Lower lobe of right lung (tissue), 2 donors: ENCODE measurements at regions not wholly inside any gene's neighbourhood (a gene's known extent, or its start where the extent isn't known, plus 50 kb on each side); places are given as distances from the start of the nearest gene placed in this dataset.

Experiments used
- ATAC-seq, 2 donors: fragments of 200-7000 bp; cut with Tn5 transposase; one replicate each; pipeline ENCODE4 v1.9.1; 2020 to 2022; ENCODE audit warnings: mild to moderate bottlenecking in 2 of 2, moderate library complexity in 2 of 2
- DNase-seq: peaks from one replicate; pipeline ENCODE4 v3.0.0-alpha.2; 2020
- H3K27ac ChIP-seq: fragments of 200-600 bp; one replicate; pipeline ENCODE4 v1.8.0; 2022
- H3K27me3 ChIP-seq: fragments of 200-600 bp; one replicate; pipeline ENCODE4 v1.8.0; 2022; ENCODE audit warnings: low read depth
- H3K36me3 ChIP-seq: fragments of 200-600 bp; one replicate; pipeline ENCODE4 v1.8.0; 2022; ENCODE audit warnings: mild to moderate bottlenecking
- H3K4me1 ChIP-seq: fragments of 200-600 bp; one replicate; pipeline ENCODE4 v1.8.0; 2022
- H3K4me3 ChIP-seq: fragments of 200-600 bp; one replicate; pipeline ENCODE4 v1.8.0; 2022; ENCODE audit warnings: mild to moderate bottlenecking
- H3K9me3 ChIP-seq: fragments of 200-600 bp; one replicate; pipeline ENCODE4 v1.8.0; 2022
- intact Hi-C: fragments of 100-400 bp; cut with DNase I; formaldehyde crosslinking; loops from one replicate; pipeline ENCODE4 v1.11.0; 2022
- TF ChIP-seq, protein P1 (sequence below): fragments of 200-600 bp; IDR thresholded peaks from one replicate; pipeline ENCODE4 v1.8.0; 2022; ENCODE audit warnings: antibody characterized with exemption, mild to moderate bottlenecking
- donor health status: DM: no; HTN: yes; CAD: no; lungs with severe emphysema.

DNA sequence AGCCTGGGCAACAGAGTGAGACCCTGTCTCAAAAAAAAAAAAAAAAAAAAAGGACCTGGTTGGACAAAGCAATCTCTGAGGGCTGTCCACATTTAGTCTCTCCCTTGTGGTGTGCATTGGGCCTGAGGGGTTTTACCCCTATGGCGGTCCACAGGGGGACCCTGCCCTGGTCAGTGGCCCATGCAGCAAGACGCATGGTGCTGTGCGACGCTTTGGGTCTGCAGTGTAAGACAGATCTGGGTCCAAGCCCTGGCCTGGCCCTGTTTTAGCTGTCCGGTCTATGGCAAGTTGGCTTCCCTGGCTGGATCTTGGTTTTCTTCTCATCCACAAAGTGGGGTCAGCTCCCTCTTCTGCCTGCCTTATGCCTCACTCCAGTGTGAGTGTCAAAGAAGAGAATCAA is 123.2 kb upstream of the NLRP1 start:
- no peak for DNase-seq
- TF ChIP-seq, protein P1, sequence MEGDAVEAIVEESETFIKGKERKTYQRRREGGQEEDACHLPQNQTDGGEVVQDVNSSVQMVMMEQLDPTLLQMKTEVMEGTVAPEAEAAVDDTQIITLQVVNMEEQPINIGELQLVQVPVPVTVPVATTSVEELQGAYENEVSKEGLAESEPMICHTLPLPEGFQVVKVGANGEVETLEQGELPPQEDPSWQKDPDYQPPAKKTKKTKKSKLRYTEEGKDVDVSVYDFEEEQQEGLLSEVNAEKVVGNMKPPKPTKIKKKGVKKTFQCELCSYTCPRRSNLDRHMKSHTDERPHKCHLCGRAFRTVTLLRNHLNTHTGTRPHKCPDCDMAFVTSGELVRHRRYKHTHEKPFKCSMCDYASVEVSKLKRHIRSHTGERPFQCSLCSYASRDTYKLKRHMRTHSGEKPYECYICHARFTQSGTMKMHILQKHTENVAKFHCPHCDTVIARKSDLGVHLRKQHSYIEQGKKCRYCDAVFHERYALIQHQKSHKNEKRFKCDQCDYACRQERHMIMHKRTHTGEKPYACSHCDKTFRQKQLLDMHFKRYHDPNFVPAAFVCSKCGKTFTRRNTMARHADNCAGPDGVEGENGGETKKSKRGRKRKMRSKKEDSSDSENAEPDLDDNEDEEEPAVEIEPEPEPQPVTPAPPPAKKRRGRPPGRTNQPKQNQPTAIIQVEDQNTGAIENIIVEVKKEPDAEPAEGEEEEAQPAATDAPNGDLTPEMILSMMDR, result no peak
- no peak for ATAC-seq
- H3K27me3 ChIP-seq, result peaks cover 17% of the 10 kb centered on the region
- H3K36me3 ChIP-seq, result no peaks in the 10 kb centered on the region
- no peak overlapping the region for H3K27ac ChIP-seq
- H3K4me1 ChIP-seq, result no peaks in the 10 kb centered on the region
- intact Hi-C loops, result no loop called here
- no peak overlapping the region for H3K4me3 ChIP-seq
- H3K9me3 ChIP-seq, result no peaks in the 10 kb centered on the region

DNA sequence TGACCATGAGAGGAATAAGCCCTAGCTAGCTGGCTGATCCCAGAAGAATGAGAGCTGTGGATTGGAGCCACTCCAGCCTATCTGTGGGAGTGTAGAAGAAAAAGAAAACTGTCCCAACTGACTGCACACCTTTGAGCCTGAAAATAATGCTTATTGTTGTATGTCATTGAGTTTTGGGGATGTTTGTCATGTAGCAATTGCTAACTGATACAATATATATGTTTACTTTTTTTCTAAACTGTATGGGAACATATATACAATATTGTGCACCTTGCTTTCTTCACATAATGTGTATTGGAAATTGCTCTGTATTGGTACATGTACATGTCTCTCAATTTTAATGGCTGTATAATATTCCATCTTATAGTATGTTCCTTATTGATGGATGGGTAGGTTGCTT is 124.0 kb upstream of the NLRP1 start:
- Histone ChIP-seq H3K9me3 (no peaks in the 10 kb centered on the region), H3K4me1 (no peaks in the 10 kb centered on the region), H3K27me3 (peaks cover 17% of the 10 kb centered on the region), H3K4me3 (no peak overlapping the region), H3K27ac (no peak overlapping the region), H3K36me3 (no peaks in the 10 kb centered on the region)
- no peak for ATAC-seq
- no peak for DNase-seq
- TF ChIP-seq, protein P1, result no peak
- intact Hi-C loops, result no loop called here

DNA sequence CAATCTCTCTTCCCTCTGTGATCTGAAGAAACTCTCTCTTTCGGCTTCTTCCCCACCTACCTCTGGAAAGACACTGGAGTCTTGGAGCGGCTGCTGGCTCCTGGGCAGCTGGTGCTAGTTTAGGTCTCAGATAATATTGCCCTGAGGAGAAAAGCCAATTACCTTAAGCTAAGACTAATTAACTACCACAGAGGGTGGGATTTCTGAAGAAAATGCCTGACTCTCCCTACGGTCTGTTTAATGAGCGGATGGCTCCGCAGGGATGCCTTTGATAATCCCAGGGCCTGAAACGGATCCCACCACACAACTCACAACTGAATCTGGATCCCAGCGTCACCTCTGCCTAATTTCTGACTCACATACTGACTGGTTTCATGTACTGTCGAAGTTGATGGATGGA is 127.0 kb upstream of the NLRP1 start:
- intact Hi-C loops, result no loop called here
- no peaks in the 10 kb centered on the region for H3K4me1 ChIP-seq
- H3K36me3 ChIP-seq, result no peaks in the 10 kb centered on the region
- TF ChIP-seq, protein P1, result no peak
- DNase-seq, result no peak
- no peak overlapping the region for H3K4me3 ChIP-seq
- H3K27ac ChIP-seq, result no peak overlapping the region
- ATAC-seq, result no peak
- no peaks in the 10 kb centered on the region for H3K9me3 ChIP-seq
- H3K27me3 ChIP-seq, result peaks cover 25% of the 10 kb centered on the region

DNA sequence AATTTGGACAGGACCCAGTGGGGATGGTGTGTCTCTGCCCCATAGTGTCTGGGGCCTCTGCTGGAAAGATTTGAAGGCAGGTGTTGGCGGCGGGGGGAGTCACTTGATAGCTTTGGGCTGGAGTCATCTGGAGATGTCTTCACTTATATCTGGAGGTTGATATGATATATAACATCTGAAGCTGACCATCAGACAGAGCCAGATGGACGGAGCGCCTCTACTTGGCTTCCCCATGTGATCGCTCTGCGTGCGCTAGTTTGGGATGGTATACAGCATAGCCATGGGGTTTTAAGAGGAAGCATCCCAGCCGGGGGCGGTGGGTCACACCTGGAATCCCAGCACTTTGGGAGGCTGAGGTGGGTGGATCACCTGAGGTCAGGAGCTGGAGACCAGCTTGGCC is 130.7 kb upstream of the NLRP1 start:
- TF ChIP-seq, protein P1, result no peak
- Histone ChIP-seq H3K9me3 (no peaks in the 10 kb centered on the region), H3K27me3 (peaks cover 47% of the 10 kb centered on the region), H3K27ac (no peak overlapping the region), H3K36me3 (no peaks in the 10 kb centered on the region), H3K4me3 (no peak overlapping the region), H3K4me1 (no peaks in the 10 kb centered on the region)
- intact Hi-C loops, result no loop called here
- DNase-seq (no peak), ATAC-seq (no peak)

DNA sequence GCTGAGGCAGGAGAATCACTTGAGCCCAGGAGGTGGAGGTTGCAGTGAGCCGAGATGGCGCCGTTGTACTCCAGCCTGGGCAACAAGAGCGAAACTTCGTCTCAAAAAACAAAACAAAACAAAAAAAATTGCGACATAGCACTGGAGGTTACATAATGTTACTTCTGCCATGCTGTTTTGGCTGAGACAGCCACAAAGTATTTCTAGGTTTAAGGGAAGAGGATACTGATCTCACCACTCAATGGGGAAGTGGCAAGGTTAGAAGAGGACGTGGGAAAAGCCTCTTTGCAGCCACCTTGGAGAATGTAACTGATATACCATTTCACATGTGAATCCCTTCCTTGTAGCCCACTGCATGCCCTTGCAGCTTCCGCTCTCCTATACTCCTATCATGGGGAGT is 131.2 kb upstream of the NLRP1 start:
- intact Hi-C loops, result no loop called here
- TF ChIP-seq, protein P1, result no peak
- Histone ChIP-seq H3K4me3 (no peak overlapping the region), H3K4me1 (no peaks in the 10 kb centered on the region), H3K27ac (no peak overlapping the region), H3K9me3 (no peaks in the 10 kb centered on the region), H3K27me3 (peaks cover 47% of the 10 kb centered on the region), H3K36me3 (no peaks in the 10 kb centered on the region)
- DNase-seq, result no peak
- peak; percentile 42 to 76 for ATAC-seq

DNA sequence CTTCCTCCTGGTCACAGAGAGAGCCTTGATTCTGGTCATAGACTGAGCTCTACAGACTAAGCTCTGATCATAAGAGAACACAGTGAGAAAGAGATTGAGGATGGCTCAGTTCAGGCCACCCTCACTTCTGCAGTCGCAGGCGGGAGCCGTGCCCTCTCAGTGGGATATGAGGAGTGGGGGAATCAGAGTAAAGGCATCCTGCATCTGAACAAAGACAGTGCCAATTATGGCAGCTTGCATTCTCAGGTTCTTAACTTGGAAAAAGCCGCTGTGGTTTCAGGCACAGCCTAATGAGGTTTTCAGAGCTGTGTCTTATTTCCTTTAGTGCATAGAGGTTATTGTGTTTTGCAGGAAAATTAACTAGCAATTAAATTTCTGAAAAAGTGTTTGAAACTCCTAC is 134.4 kb upstream of the NLRP1 start:
- Histone ChIP-seq H3K27ac (no peak overlapping the region), H3K27me3 (peaks cover 30% of the 10 kb centered on the region), H3K36me3 (no peaks in the 10 kb centered on the region), H3K4me3 (no peak overlapping the region), H3K9me3 (no peaks in the 10 kb centered on the region), H3K4me1 (no peaks in the 10 kb centered on the region)
- intact Hi-C loops, result no loop called here
- TF ChIP-seq, protein P1, result no peak
- DNase-seq, result no peak
- ATAC-seq, result no peak
